GM12872 (cell line): ENCODE measurements at regions not wholly inside any gene's neighbourhood (a gene's known extent, or its start where the extent isn't known, plus 50 kb on each side); places are given as distances from the start of the nearest gene placed in this dataset.

Experiments
- CTCF ChIP-seq: IDR thresholded peaks from 3 replicates; pipeline ENCODE4 v1.5.1; 2011; ENCODE audit warnings: low read depth, mild to moderate bottlenecking, low read length, moderate library complexity; ENCODE audit not compliant: insufficient read depth

GRCh38 chr12:5344131-5344530 is 87.8 kb upstream of the NTF3 start:
- no peak for TF ChIP-seq CTCF

GRCh38 chr12:5345534-5345933 is 86.4 kb upstream of the NTF3 start:
- TF ChIP-seq CTCF = no peak

- no peak for TF ChIP-seq CTCF
Measured at GRCh38 chr12:5348057-5348456, 83.9 kb upstream of the NTF3 start.

GRCh38 chr12:5348491-5348890 is 83.4 kb upstream of the NTF3 start:
- no peak for TF ChIP-seq CTCF

GRCh38 chr12:5364036-5364770 is 67.7 kb upstream of the NTF3 start:
- TF ChIP-seq CTCF = no peak

- no peak for TF ChIP-seq CTCF
Measured at GRCh38 chr12:5369298-5369697, 62.6 kb upstream of the NTF3 start.

- TF ChIP-seq CTCF = no peak
Measured at GRCh38 chr12:5371631-5372030, 60.3 kb upstream of the NTF3 start.

- no peak for TF ChIP-seq CTCF
Measured at GRCh38 chr12:5374713-5375112, 57.2 kb upstream of the NTF3 start.
